ENCODE measurements at regions not wholly inside any gene's neighbourhood (a gene's known extent, or its start where the extent isn't known, plus 50 kb on each side); places are given as distances from the start of the nearest gene placed in this dataset.

- DNase-seq (ENCODE audit: low spot score) = no peak
These were observed 80.0 kb downstream of the NREP start for GRCh38 chr5:111676926-111677415.

- no peak for DNase-seq (ENCODE audit: low spot score)
These were observed 80.5 kb downstream of the NREP start for GRCh38 chr5:111676466-111676865.

GRCh38 chr5:111675201-111675934, 81.6 kb downstream of the NREP start:
- DNase-seq (ENCODE audit: low spot score) = no peak

GRCh38 chr5:111673891-111674626, 82.9 kb downstream of the NREP start:
- DNase-seq (ENCODE audit: low spot score) = no peak

GRCh38 chr5:111672099-111672498, 84.9 kb downstream of the NREP start:
- DNase-seq (ENCODE audit: low spot score) = no peak

GRCh38 chr5:111670826-111671492, 86.0 kb downstream of the NREP start:
- DNase-seq (ENCODE audit: low spot score) = no peak

- DNase-seq (ENCODE audit: low spot score) = no peak
These were observed 88.2 kb downstream of the NREP start for GRCh38 chr5:111668477-111669414.

GRCh38 chr5:111667128-111667736, 89.8 kb downstream of the NREP start:
- no peak for DNase-seq (ENCODE audit: low spot score)

- DNase-seq (ENCODE audit: low spot score) = no peak
These were observed 100.4 kb downstream of the NREP start for GRCh38 chr5:111656580-111656979.

GRCh38 chr5:111655169-111655924, 101.6 kb downstream of the NREP start:
- no peak for DNase-seq (ENCODE audit: low spot score)

GRCh38 chr5:111653408-111653807, 103.6 kb downstream of the NREP start:
- DNase-seq (ENCODE audit: low spot score) = no peak

GRCh38 chr5:111649516-111649915, 107.5 kb downstream of the NREP start:
- no peak for DNase-seq (ENCODE audit: low spot score)

GRCh38 chr5:111645303-111645838, 111.6 kb downstream of the NREP start:
- no peak for DNase-seq (ENCODE audit: low spot score)

- no peak for DNase-seq (ENCODE audit: low spot score)
These were observed 113.5 kb downstream of the NREP start for GRCh38 chr5:111643499-111643898.

- peak; percentile 42 for DNase-seq (ENCODE audit: low spot score)
These were observed 115.3 kb downstream of the NREP start for GRCh38 chr5:111641533-111642233.

- DNase-seq (ENCODE audit: low spot score) = no peak
These were observed 117.1 kb downstream of the NREP start for GRCh38 chr5:111639912-111640311.

GRCh38 chr5:111636736-111637135, 120.3 kb downstream of the NREP start:
- DNase-seq (ENCODE audit: low spot score) = no peak

GRCh38 chr5:111635916-111636570, 121.0 kb downstream of the NREP start:
- no peak for DNase-seq (ENCODE audit: low spot score)

Measured in hepatic stellate cell (primary cell).